HG03025 (cell line): ENCODE measurements at regions not wholly inside any gene's neighbourhood (a gene's known extent, or its start where the extent isn't known, plus 50 kb on each side); places are given as distances from the start of the nearest gene placed in this dataset.

Experiments used
- ATAC-seq: cut with Tn5 transposase; IDR thresholded peaks from one replicate; pipeline ENCODE4 v1.9.1; 2021; ENCODE audit warnings: mild to moderate bottlenecking, moderate library complexity; ENCODE audit not compliant: unreplicated experiment, low FRiP score

- ATAC-seq = no peak
Observed at GRCh38 chr4:129526812-129527211, 430.9 kb downstream of the C4orf33 start.

GRCh38 chr4:129531253-129531652 is 435.3 kb downstream of the C4orf33 start:
- ATAC-seq = no peak

GRCh38 chr4:129532573-129532972 is 436.6 kb downstream of the C4orf33 start:
- no peak for ATAC-seq

- ATAC-seq = no peak
Observed at GRCh38 chr4:129543299-129543698, 447.3 kb downstream of the C4orf33 start.

- no peak for ATAC-seq
Observed at GRCh38 chr4:129545599-129546278, 449.8 kb downstream of the C4orf33 start.

- ATAC-seq = no peak
Observed at GRCh38 chr4:129546531-129546930, 450.6 kb downstream of the C4orf33 start.

- no peak for ATAC-seq
Observed at GRCh38 chr4:129550281-129550785, 454.4 kb downstream of the C4orf33 start.

- no peak for ATAC-seq
Observed at GRCh38 chr4:129561280-129561679, 465.3 kb downstream of the C4orf33 start.

GRCh38 chr4:129561886-129562671 is 466.1 kb downstream of the C4orf33 start:
- no peak for ATAC-seq

GRCh38 chr4:129565214-129565613 is 469.3 kb downstream of the C4orf33 start:
- no peak for ATAC-seq

GRCh38 chr4:129570326-129570725 is 474.4 kb downstream of the C4orf33 start:
- no peak for ATAC-seq

- no peak for ATAC-seq
Observed at GRCh38 chr4:129578336-129578735, 482.4 kb downstream of the C4orf33 start.

- no peak for ATAC-seq
Observed at GRCh38 chr4:129581305-129581704, 485.4 kb downstream of the C4orf33 start.

GRCh38 chr4:129583868-129584267 is 487.9 kb downstream of the C4orf33 start:
- ATAC-seq = no peak

- ATAC-seq = no peak
Observed at GRCh38 chr4:129598582-129598981, 502.6 kb downstream of the C4orf33 start.

- no peak for ATAC-seq
Observed at GRCh38 chr4:129600898-129601297, 504.9 kb downstream of the C4orf33 start.

GRCh38 chr4:129602447-129602846 is 506.5 kb downstream of the C4orf33 start:
- ATAC-seq = no peak

GRCh38 chr4:129603241-129603931 is 507.4 kb downstream of the C4orf33 start:
- no peak for ATAC-seq

GRCh38 chr4:129604632-129605255 is 508.8 kb downstream of the C4orf33 start:
- ATAC-seq = no peak

GRCh38 chr4:129614611-129615010 is 518.7 kb downstream of the C4orf33 start:
- ATAC-seq = no peak

GRCh38 chr4:129622566-129622965 is 526.6 kb downstream of the C4orf33 start:
- no peak for ATAC-seq
